Inflammatory macrophage (primary cell): ENCODE measurements at regions not wholly inside any gene's neighbourhood (a gene's known extent, or its start where the extent isn't known, plus 50 kb on each side); places are given as distances from the start of the nearest gene placed in this dataset.
A peak's percentile ranks its signal among the peaks of the same experiment; 100 is the strongest.
"Not testable (repeated sequence)": the region's sequence is repeated elsewhere in the genome, so short reads cannot be mapped to it uniquely, and the experiment has no call there.

Experiments used
- DNase-seq, 2 donors: peaks; one replicate each; pipeline ENCODE4 v3.0.0-alpha.2; 2020 to 2022

DNA sequence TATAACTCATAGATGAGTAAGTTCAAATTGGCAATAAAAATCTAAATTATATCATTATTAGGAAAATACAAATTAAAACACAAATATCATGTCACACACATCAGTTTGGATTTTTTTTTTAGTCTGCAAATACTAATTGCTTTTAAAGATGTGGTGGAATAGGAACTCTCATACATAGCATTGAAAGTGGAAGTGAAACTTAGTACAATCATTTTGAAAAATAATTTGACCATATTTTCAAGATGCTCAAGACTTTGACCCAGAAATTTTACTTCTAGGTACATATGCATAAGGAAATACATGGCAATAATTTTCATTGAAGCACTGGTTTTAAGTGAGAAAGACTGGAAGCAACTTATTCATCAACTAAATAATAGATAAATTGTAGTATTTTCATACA lies 147.5 kb upstream of the SMIM31 start:
- no peak for DNase-seq

DNA sequence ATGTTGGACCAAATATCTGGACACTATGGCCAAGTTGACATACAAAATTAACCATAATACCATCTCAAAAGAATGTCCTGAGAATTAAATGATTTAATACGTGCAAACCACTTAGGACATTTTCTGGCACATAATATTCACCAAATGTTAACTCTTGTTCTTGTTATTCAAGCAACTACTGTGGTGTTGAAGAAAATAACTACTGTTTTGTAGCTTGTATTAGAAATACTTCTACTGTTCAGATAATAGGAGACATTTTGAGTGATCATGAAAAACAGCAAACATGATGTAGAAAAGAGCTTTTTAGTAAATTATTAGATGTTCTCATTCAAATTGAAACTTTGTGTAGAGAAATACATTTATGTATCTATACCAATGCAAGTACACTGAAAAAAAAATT lies 140.7 kb upstream of the SMIM31 start:
- DNase-seq: no peak

DNA sequence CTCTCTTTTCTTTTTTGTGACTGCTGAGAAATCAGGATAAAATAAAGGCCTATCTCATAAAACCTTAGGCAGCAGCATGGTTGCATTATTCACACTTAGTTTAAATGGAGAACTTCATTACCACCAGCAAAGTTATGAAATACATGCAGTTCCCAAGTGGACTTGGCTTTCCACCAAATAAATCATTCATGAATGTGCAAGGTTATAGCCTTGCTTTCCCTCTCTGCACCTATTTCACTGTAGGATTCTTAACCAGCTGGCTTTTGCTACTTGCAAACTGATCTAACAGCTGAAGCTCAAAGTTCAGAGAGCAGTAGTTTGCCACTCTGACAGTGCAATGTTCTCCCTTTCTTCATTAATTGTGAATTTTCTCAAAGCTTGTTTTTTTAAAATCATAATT lies 140.1 kb upstream of the SMIM31 start:
- no peak for DNase-seq

DNA sequence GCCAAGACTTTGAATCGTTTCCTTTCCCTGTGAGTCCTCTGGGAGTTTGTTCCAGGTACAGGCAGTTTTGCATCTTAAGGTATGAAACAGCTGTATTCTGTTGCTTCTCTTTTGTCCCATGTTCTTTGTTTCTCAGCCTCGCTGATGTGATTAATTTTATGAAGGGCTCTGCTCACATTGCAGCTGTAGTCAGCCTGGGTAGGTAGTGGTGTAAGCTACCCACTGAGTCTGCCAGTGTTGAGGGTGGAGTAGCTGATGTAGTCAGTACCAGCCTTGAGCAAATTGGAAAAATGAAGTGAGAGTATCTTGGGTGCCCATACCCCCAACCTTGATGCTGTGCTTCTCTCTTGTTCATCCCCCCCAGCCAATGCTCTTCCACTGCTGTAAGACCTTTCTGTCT lies 139.6 kb upstream of the SMIM31 start:
- DNase-seq: no peak

DNA sequence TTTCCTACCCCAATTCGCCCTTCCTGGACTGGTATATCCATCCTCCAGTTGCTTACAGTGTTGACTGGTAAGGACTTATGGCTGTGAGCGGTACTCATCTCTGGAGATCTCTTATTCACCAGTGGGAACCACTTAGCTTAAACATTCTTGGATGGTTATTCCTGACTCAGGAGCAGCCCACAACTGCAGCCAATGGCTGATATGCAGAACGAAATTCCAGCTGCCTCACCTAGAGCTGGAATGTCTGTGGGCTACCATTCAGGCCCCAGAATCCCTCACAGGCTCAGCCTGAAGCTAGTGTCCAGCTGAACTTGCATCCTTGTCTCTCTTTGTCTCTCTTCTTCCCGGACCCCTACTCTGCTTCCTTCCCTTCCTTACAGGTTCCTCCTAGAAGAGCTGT lies 138.9 kb upstream of the SMIM31 start:
- DNase-seq: no peak

DNA sequence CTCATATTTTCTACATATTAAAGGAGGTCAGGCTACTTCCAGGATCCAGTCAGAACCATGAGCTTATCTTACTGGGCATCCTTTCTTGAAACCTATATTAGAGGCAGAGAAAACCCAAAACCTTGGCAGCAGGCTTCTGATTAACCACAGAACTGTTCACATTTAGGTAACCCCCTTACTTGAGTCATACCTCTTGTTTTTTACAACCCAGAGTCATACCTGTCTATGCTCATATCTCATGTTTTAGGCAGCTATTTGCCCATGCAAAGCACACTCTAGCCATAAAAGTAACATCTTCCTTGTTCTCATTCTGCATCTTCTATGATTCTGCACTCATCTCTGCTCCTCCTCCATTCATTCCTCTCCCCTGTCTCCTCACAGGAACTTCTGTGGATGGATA lies 138.0 kb upstream of the SMIM31 start:
- DNase-seq: no peak

DNA sequence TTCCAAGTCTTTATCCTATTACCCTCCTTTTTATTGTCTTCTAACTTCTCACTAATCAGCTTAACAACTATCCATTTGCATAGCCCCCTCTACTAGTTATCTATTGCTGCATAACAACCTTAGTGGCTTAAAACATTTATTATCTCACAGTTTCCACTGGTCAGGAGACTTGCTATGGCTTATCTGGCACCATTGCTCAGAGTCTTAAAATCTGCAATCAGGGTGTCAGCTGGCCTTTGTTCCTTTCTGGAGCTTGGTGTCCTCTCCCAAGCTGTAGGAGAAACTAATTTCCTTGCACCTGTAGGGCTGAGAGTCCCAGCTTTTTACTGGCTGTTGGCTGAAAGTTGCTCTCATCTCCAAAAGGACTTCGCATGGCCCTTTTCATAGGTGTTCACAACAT lies 137.0 kb upstream of the SMIM31 start:
- no peak for DNase-seq

DNA sequence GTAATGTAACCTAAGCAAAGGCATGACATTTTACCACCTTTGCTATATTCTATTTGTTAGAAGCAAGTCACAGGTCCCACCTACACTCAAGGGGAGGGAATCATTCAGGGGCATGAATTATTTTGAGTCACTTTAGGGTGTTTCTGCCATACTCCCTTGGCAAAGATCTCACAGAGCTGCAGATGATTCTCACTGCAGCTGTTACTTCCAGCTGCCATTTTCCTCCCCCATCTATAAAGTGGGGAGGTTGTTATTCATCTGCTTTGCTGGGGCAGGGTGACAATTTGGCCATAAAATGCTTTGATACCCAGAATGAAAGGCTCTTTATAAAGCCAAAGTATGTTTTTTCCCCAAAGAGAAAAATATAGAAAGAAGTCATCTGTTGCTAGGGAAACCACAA lies 136.5 kb upstream of the SMIM31 start:
- no peak for DNase-seq

DNA sequence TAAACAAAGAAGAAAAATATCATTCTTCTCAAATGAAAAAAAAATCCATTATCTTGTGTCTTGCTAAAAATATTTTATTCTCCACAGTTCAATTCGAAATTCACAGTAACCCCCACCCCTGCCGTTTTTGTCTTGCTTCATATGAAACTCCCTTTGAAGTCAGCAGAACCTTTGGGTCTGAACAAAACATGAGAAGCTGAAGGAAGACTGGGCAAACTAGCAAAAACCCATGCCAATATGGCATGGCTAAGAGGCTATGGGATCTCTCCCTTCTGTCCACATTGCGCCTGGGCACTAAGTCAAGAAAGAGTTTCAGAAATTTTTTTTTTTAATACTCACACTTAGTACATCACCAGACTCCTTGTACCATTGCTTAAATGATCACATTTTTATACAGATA lies 136.0 kb upstream of the SMIM31 start:
- DNase-seq: no peak

DNA sequence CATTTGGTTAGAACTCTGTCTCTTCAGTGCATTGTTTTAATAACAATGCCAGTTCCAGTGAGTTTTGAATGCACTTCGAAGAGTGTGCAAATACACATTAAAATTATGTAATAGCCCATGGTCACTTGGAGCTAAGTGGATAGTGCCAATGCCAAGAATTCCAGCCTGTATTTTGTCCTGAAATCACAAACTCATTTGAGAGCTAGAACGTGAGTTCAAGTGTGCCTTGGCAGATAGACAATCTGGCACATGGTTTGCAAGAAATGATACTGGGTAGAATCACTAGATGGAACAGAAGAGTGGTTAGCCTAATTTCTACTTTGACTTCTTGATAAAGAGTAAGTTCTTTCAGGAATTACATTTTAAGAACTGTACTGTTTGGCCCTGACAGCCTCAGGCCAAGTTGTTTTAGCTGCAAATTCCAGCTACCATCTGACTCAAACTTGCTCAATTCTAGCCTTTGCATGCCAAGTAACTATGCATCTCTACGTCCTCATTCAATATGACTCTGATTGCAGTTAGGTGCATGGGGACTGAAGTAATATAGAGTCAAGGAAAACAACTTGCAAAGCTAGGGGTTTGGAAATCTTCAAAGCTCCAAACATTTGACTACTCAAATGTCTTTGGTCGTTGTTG lies 131.9 kb upstream of the SMIM31 start:
- DNase-seq: no peak

DNA sequence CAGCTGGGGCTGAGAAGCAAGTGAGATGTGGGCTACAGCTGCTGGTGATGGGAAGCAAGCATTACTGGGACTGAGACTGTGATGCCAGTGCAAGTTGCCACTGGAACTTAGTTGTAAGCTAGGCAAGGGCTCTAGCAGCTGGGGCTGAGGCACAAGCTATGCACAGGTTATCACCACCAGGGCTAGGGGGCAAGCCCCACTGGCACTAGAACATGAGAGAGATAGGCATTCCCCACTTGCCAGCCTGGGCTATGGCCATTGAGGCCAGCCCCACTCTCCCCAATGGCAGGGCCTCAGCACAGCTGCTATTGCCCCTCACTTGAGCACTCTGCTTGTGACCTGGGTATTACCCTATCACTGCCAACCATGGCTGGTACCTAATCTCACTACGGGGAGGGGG lies 130.8 kb upstream of the SMIM31 start:
- DNase-seq: no peak

DNA sequence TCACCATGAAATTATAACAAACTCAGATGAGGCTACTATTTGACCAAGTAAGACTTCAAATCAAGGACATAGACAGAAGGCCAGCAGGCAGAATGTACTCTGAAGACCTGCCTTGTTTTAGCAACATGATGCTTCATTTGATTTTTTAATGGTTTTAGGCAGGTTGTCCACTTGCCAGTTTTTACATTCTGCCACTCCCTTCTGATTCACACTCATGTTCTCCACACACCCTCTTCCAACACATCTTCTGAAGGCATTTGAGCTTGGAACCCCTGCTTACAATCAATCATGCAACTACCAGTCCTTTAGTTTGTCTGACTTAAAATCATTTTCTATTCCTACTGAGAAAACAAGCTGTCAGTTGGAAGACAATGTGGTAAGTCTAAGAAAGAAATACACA lies 114.9 kb upstream of the SMIM31 start:
- no peak for DNase-seq

DNA sequence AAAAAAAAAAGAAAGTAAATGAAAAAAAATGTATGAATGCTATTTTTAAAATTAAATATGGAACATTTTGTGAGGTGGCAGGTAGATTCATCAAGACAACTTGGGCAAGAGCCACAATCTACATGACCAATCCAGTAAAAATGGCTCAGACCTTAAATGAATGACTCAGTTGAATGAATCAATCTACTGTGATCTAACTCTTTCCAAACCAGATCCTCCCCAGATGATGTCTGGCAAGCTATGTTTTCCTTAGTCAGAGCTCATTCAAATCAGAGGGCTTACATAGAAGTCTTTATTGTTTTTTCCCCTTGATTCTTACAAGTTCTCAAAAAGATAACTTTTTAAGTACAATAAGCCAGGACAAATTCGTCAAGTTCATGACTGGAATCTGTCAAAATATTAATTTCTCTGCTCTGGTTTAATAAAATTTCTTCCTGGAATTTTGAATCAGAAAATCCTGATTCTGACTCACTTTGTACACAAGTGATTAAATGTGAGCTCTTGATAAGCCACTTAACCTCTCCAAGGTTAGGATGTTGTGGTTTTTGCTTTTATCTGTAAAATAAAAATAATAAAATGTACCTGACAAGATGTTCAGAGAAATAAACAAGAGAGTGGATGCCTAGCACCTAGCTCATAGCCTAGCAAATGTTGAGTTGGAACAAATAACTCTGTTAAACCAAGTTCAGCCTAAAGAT lies 105.6 kb upstream of the SMIM31 start:
- DNase-seq: no peak

DNA sequence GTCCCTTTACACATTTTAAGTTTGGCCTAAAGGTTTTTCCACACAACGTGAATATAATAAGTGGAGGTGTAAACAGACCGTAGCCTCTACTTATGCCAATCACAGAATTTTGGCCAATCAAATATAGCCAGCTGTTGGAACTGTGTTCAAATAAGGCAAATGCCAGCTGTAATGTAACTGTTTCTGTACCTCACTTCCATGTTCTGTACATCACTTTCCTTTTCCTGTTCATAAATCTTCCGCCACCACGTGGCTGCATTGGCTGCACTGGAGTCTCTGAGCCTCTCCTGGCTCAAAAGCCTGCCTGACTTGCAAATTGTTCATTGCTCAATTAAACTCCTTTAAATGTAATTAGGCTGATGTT lies 105.1 kb upstream of the SMIM31 start:
- no peak for DNase-seq

DNA sequence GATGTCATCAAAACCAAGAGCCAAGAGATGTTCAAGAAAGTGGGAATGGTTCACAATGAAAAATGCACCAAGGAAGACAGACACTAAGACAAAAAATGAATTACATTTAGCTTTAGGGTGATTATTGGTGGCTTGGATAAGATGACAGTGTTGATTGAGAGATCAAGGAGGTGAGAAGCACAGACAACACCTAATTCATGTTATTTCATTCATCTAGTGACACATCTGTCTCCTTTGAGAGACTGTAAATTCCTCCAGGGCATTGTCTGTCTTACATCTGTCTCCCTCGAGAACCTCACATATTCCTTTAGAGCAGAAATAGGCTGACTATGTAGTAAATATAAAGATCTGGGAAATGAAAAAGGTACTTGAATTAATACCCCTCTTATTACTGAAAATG lies 94.2 kb upstream of the SMIM31 start:
- DNase-seq: no peak

DNA sequence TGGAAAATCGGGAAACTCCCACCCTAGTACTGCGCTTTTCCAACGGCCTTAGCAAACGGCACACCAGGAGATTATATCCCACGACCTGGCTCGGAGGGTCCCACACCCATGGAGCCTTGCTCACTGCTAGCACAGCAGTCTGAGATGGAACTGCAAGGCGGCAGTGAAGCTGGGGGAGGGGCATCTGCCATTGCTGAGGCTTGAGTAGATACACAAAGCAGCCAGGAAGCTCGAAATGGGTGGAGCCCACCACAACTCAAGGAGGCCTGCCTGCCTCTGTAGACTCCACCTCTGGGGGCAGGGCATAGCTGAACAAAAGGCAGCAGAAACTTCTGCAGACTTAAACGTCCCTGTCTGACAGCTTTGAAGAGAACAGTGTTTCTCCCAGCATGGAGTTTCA lies 77.8 kb upstream of the SMIM31 start:
- not testable (repeated sequence) for DNase-seq

DNA sequence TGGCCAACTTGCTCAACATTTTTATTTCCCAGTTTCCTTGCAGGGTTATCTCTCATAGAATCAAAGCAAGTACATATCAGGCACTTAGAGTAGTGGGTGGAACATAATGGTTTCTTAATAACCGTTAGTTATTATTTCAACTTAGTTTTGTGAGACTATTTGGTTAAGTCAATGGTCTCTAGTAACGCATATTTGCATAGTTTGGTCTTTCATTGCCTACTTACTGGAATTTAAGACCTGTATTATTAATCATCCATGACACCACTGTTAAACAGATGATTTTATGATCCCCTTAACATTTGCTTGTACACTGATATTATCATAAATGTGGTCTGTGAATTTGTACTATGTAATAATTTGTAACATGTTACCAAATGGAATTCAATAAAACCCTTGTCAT lies 70.9 kb upstream of the SMIM31 start:
- no peak for DNase-seq

DNA sequence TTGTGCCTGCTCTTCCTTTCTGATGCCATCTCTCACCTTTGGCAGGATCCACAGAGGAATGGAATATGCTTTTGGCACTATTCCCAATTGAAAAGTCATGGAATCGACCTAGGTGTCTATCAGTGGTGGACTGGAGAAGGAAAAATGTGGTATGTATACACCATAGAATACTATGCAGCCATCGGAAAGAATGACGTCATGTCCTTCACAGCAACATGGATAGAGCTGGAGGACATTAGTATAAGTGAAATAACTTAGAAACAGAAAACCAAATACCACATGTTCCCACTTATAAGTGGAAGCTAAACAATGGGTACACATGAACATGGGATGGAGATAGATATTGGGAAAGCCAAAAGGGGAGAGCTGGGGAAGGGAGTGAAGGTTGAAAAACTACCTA lies 58.3 kb upstream of the SMIM31 start:
- DNase-seq: no peak

DNA sequence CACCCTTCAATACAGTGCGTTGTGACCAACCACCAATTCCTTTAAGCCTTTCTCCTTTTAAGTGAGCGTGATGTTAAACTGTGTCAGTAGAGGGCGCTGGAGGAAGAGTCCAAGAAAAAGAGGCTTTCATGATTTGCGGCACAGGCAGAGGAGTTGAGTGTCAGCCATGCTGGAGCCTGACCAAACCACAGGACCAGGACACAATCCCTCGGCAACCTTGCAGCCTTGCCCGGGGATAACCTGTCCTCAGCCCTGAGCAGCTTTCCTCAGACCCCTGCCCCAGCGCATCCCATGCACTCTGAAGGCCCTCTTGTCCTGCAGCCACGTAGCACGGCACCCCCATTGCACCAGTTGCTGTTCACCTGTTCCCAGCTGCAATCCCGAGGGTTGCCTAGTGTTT lies 53.5 kb upstream of the SMIM31 start:
- DNase-seq: peak in 1 of 2 donors; percentile 5

DNA sequence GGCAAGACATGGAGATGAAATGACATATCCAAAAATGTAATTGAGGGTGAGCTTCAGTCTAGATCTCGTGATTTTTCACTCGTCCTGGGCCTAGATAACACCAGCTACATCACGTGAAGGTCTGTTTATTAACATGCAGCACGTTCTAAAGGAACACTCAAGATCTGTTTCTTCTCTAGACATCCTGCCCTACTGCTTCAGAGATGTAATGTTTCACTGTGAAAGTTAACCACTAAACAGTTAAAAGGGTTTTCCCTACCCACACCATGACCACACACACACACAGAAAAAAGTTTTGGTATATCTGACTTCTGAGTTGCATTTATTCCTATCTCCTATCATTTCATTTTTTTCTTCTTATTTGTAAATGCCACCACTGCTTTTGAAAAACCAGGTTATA lies 52.3 kb upstream of the SMIM31 start:
- DNase-seq: no peak
